PC-3 (cell line): ENCODE measurements at regions not wholly inside any gene's neighbourhood (a gene's known extent, or its start where the extent isn't known, plus 50 kb on each side); places are given as distances from the start of the nearest gene placed in this dataset.

Source experiments
- ATAC-seq: fragments of 200-7000 bp; cut with Tn5 transposase; 2 replicates; pipeline ENCODE4 v1.9.1; 2020; ENCODE audit warnings: mild to moderate bottlenecking, moderate library complexity
- BruUV-seq: library from RNA; stranded (reverse); fragments of 400-500 nt; replicated peaks from 2 replicates; lab custom pipeline; 2021; lab: Mats Ljungman, UMichigan
- CTCF ChIA-PET: fragments of 300-600 bp; sonication (Branson Sonifier 250); formaldehyde crosslinking; loops from one replicate; lab custom pipeline; 2022; ENCODE audit warnings: antibody characterized with exemption; lab: Charles Lee
- POLR2A ChIA-PET: fragments of 300-600 bp; sonication (Branson Sonifier 250); formaldehyde crosslinking; loops from one replicate; lab custom pipeline; 2022; ENCODE audit warnings: antibody characterized with exemption; ENCODE audit not compliant: unreplicated experiment; lab: Charles Lee
- DNase-seq: peaks from one replicate; pipeline ENCODE4 v3.0.0-alpha.2; 2015
- H2AFZ ChIP-seq: fragments of 300-600 bp; sonication (generic); 2 replicates; pipeline ENCODE4 v1.6.0; 2016; ENCODE audit warnings: antibody characterized with exemption, low read length
- H3F3A ChIP-seq: fragments of 300-600 bp; sonication (generic); one replicate; pipeline ENCODE4 v1.6.0; 2017; ENCODE audit warnings: antibody characterized with exemption, low read length, control low read depth, mild to moderate bottlenecking; ENCODE audit not compliant: unreplicated experiment
- H3K27ac ChIP-seq: fragments of 300-600 bp; sonication (generic); 2 replicates; pipeline ENCODE4 v1.5.1; 2016; ENCODE audit warnings: mild to moderate bottlenecking, low read length
- H3K27me3 ChIP-seq: fragments of 300-600 bp; sonication (generic); 2 replicates; pipeline ENCODE4 v1.6.1; 2016; ENCODE audit warnings: low read length, mixed read lengths
- H3K36me3 ChIP-seq: fragments of 300-600 bp; sonication (generic); 2 replicates; pipeline ENCODE4 v1.6.1; 2016; ENCODE audit warnings: low read depth, mixed run types, low read length, mixed read lengths
- H3K4me1 ChIP-seq: fragments of 300-600 bp; sonication (generic); 2 replicates; pipeline ENCODE4 v1.5.1; 2016; ENCODE audit warnings: low read length; ENCODE audit not compliant: insufficient read depth
- H3K4me2 ChIP-seq: fragments of 300-600 bp; sonication (generic); 2 replicates; pipeline ENCODE4 v1.6.0; 2016; ENCODE audit warnings: low read length
- H3K4me3 ChIP-seq: fragments of 300-600 bp; sonication (generic); 2 replicates; pipeline ENCODE4 v1.5.1; 2016; ENCODE audit warnings: mild to moderate bottlenecking, low read length, mixed read lengths
- H3K79me2 ChIP-seq: fragments of 300-600 bp; sonication (generic); 2 replicates; pipeline ENCODE4 v1.6.1; 2017; ENCODE audit warnings: low read length, mixed read lengths
- H3K9ac ChIP-seq: fragments of 300-600 bp; sonication (generic); 2 replicates; pipeline ENCODE4 v1.6.0; 2016; ENCODE audit warnings: mild to moderate bottlenecking, low read length
- H3K9me2 ChIP-seq: fragments of 300-600 bp; sonication (generic); replicated peaks from 2 replicates; pipeline ENCODE4 v1.6.1; 2016; ENCODE audit warnings: mixed run types, low read length, mixed read lengths
- H3K9me3 ChIP-seq: fragments of 300-600 bp; sonication (generic); 2 replicates; pipeline ENCODE4 v1.6.1; 2016; ENCODE audit warnings: low read length, mixed read lengths
- H4K20me1 ChIP-seq: fragments of 300-600 bp; sonication (generic); 2 replicates; pipeline ENCODE4 v1.6.1; 2016; ENCODE audit warnings: low read length, mixed read lengths
- CTCF ChIP-seq: fragments of 300-600 bp; sonication (generic); conservative IDR thresholded peaks from 2 replicates; pipeline ENCODE4 v1.5.1; 2017; ENCODE audit warnings: antibody characterized with exemption, low read depth, mild to moderate bottlenecking, low read length
- EZH2 ChIP-seq: fragments of 300-600 bp; sonication (generic); IDR thresholded peaks from one replicate; pipeline ENCODE4 v1.6.1; 2017; ENCODE audit warnings: antibody characterized with exemption, mild to moderate bottlenecking, low read length; ENCODE audit not compliant: unreplicated experiment
- EZH2phosphoT487 ChIP-seq: fragments of 300-600 bp; sonication (generic); IDR thresholded peaks from 2 replicates; pipeline ENCODE4 v1.6.1; 2018; ENCODE audit warnings: mild to moderate bottlenecking, antibody characterized with exemption, low read length, borderline replicate concordance
- intact Hi-C: fragments of 100-400 bp; cut with micrococcal nuclease; formaldehyde crosslinking; loops from 2 replicates; pipeline ENCODE4 v1.9.0; 2023

- TF ChIP-seq CTCF (no peak), EZH2phosphoT487 (no peak)
- CTCF ChIA-PET: no interaction called here
- Histone ChIP-seq H3K9me3 (no peaks in the 10 kb centered on the region; the same call in 1 of the 2 replicates), H3K27me3 (peaks cover 9% of the 10 kb centered on the region; the same call in 1 of the 2 replicates), H3K9ac (no peak overlapping the region), H3F3A (no peaks in the 10 kb centered on the region), H3K4me1 (no peaks in the 10 kb centered on the region), H3K79me2 (no peaks in the 10 kb centered on the region), H3K27ac (no peak overlapping the region), H2AFZ (no peak overlapping the region), H3K4me3 (no peak overlapping the region), H3K9me2 (no peaks in the 10 kb centered on the region), H4K20me1 (no peaks in the 10 kb centered on the region), H3K36me3 (no peaks in the 10 kb centered on the region), H3K4me2 (no peak overlapping the region)
- POLR2A ChIA-PET: no interaction called here
- DNase-seq (no peak), ATAC-seq (no peak)
- BruUV-seq: no TSS peak
- intact Hi-C loops: no loop called here
Measured at GRCh38 chr1:22374001-22374400, 77.7 kb upstream of the ZBTB40 start.

- DNase-seq: no peak
- H3K79me2 ChIP-seq: no peaks in the 10 kb centered on the region
- H3K27me3 ChIP-seq: no peaks in the 10 kb centered on the region
- CTCF ChIA-PET: no interaction called here
- no peaks in the 10 kb centered on the region for H3F3A ChIP-seq
- H2AFZ ChIP-seq: no peak overlapping the region
- ATAC-seq: no peak
- H3K4me1 ChIP-seq: peaks cover 5% of the 10 kb centered on the region
- no peaks in the 10 kb centered on the region for H3K36me3 ChIP-seq
- no peak for TF ChIP-seq CTCF
- TF ChIP-seq EZH2: no peak
- TF ChIP-seq EZH2phosphoT487: no peak
- POLR2A ChIA-PET: interaction anchor here (0.6 kb wide), 1 partner anchor 41 kb away, joined by 8 read pairs; no protein-coding TSS in a partner anchor
- no peaks in the 10 kb centered on the region; the same call in 1 of the 2 replicates for H3K9me3 ChIP-seq
- H3K4me3 ChIP-seq: no peak overlapping the region
- H3K9ac ChIP-seq: no peak overlapping the region
- intact Hi-C loops: no loop called here
- no peaks in the 10 kb centered on the region for H4K20me1 ChIP-seq
- no TSS peak for BruUV-seq
- H3K9me2 ChIP-seq: no peaks in the 10 kb centered on the region
- no peak overlapping the region for H3K4me2 ChIP-seq
- H3K27ac ChIP-seq: no peak overlapping the region
Measured at GRCh38 chr1:22375601-22376000, 76.0 kb upstream of the ZBTB40 start.

- DNase-seq: no peak
- Histone ChIP-seq H3K36me3 (no peaks in the 10 kb centered on the region), H3K4me1 (peaks cover 8% of the 10 kb centered on the region), H3K27ac (no peak overlapping the region), H3K27me3 (no peaks in the 10 kb centered on the region), H3K79me2 (no peaks in the 10 kb centered on the region), H3K4me3 (no peak overlapping the region), H3K9ac (no peak overlapping the region), H2AFZ (no peak overlapping the region), H3F3A (no peaks in the 10 kb centered on the region), H4K20me1 (no peaks in the 10 kb centered on the region), H3K9me2 (no peaks in the 10 kb centered on the region), H3K9me3 (no peaks in the 10 kb centered on the region; the same call in 1 of the 2 replicates), H3K4me2 (no peak overlapping the region)
- ChIA-PET POLR2A (interaction anchor here (0.6 kb wide), 1 partner anchor 41 kb away, joined by 8 read pairs; no protein-coding TSS in a partner anchor), CTCF (no interaction called here)
- BruUV-seq: no TSS peak
- TF ChIP-seq EZH2: no peak
- no peak for TF ChIP-seq CTCF
- no peak for TF ChIP-seq EZH2phosphoT487
- ATAC-seq: no peak
- intact Hi-C loops: no loop called here
Measured at GRCh38 chr1:22376001-22376400, 75.7 kb upstream of the ZBTB40 start.
